ENCODE measurements at regions not wholly inside any gene's neighbourhood (a gene's known extent, or its start where the extent isn't known, plus 50 kb on each side); places are given as distances from the start of the nearest gene placed in this dataset.

DNA sequence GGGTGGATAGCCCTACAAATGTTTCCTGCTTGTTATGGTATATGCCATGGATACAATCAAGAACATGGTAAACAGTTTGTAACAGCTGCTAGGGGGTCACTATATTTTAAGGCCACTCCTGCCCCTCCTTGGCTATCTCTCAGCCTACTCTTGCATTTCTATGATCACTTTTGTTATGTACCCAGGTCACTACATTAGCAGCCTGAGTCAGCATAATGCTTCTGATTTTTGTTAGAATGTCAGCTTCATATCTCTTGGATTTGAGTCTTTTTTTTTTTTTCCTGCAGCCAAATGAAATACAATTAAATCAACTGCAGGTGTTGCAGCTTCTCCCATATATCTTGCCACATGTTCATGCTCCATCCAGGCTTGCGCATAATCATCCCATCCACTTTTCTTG, 629.7 kb upstream of the GRAMD2B start:
- TF ChIP-seq CTCF (IDR thresholded peaks at IDR 0.05; ENCODE audit: extremely low read depth in 1 of 2, insufficient read depth in 1 of 2, low read depth in 1 of 2, low read length in 2 of 2) (no peak), POLR2A (IDR thresholded peaks at IDR 0.05; ENCODE audit: low read depth, low read length) (no peak), EZH2 (IDR thresholded peaks at IDR 0.05; ENCODE audit: borderline replicate concordance, low read depth, low read length, severe bottlenecking) (no peak), POLR2AphosphoS5 (IDR thresholded peaks at IDR 0.05; ENCODE audit: insufficient read depth, low read depth, low read length) (no peak), MYC (IDR thresholded peaks at IDR 0.05; ENCODE audit: low read depth, low read length) (no peak), FOS (IDR thresholded peaks at IDR 0.05; ENCODE audit: borderline replicate concordance, insufficient read depth, low read length) (no peak), JUN (IDR thresholded peaks at IDR 0.05; ENCODE audit: borderline replicate concordance, insufficient read depth, insufficient read length, low read depth) (no peak), GATA2 (IDR thresholded peaks at IDR 0.05; ENCODE audit: insufficient read depth, insufficient read length, low read depth, low read length) (no peak)
- TF ChIP-seq, protein P1, sequence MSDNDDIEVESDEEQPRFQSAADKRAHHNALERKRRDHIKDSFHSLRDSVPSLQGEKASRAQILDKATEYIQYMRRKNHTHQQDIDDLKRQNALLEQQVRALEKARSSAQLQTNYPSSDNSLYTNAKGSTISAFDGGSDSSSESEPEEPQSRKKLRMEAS (IDR thresholded peaks at IDR 0.05; ENCODE audit: insufficient read depth, insufficient read length) = no peak

Measured in endothelial cell of umbilical vein (primary cell).